HCT116 (cell line): ENCODE measurements at regions not wholly inside any gene's neighbourhood (a gene's known extent, or its start where the extent isn't known, plus 50 kb on each side); places are given as distances from the start of the nearest gene placed in this dataset.

ENCODE experiments used
- ATAC-seq: fragments of 200-7000 bp; cut with Tn5 transposase; 2 replicates; pipeline ENCODE4 v1.9.1; 2020; ENCODE audit warnings: mild to moderate bottlenecking, moderate library complexity
- BruUV-seq: library from RNA; stranded (reverse); fragments of 400-500 nt; replicated peaks from 2 replicates; lab custom pipeline; 2021; lab: Mats Ljungman, UMichigan
- CTCF ChIA-PET: fragments of 300-600 bp; sonication (Branson Sonifier 250); formaldehyde crosslinking; loops from one replicate; lab custom pipeline; 2021; ENCODE audit warnings: antibody characterized with exemption; lab: Charles Lee
- POLR2A ChIA-PET: fragments of 300-600, 350-600 bp; sonication (Branson Sonifier 250); formaldehyde crosslinking; loops from one replicate; lab custom pipeline; 2021; ENCODE audit warnings: antibody characterized with exemption; lab: Charles Lee
- RAD21 ChIA-PET, 2 experiments: fragments of 300-600 bp; sonication (Branson Sonifier 250); formaldehyde crosslinking; loops; one replicate each; lab custom pipeline; 2023; ENCODE audit warnings: low total read pairs in 2 of 2; ENCODE audit not compliant: uncharacterized antibody in 2 of 2, unreplicated experiment in 2 of 2, low non-redundant PET in 1 of 2; lab: Charles Lee
- DNase-seq: peaks from one replicate; pipeline ENCODE4 v3.0.0-alpha.2; 2010; ENCODE audit warnings: low read depth, low spot score
- H2AFZ ChIP-seq: fragments of 200-600 bp; shearing (Covaris generic), sonication (generic); 2 replicates; pipeline ENCODE4 v1.6.1; 2017; ENCODE audit warnings: low read depth, mixed run types, mixed read lengths, antibody characterized with exemption, low read length; ENCODE audit not compliant: poor library complexity, severe bottlenecking
- H3K27ac ChIP-seq: 2 replicates; pipeline ENCODE4 v1.5.1; 2012; ENCODE audit warnings: low read depth, low read length
- H3K27me3 ChIP-seq: fragments of 200-600 bp; sonication (generic); 2 replicates; pipeline ENCODE4 v1.6.1; 2016; ENCODE audit warnings: mixed run types, low read length, mixed read lengths; ENCODE audit not compliant: insufficient read depth
- H3K36me3 ChIP-seq, 2 experiments: fragments of 200-500 bp in 1 of 2; fragments of 200-600 bp in 1 of 2; sonication (Bioruptor generic) in 1 of 2; sonication (generic) in 1 of 2; 2 replicates each; pipeline versions ENCODE4 v1.5.1 to v1.6.1; 2014 to 2016; ENCODE audit warnings: low read length in 2 of 2, inconsistent platforms in 1 of 2, mixed read lengths in 1 of 2, mixed run types in 1 of 2; ENCODE audit not compliant: insufficient read depth in 2 of 2, control insufficient read depth in 1 of 2
- H3K4me1 ChIP-seq, 2 experiments: fragments of 200-600 bp in 1 of 2; sonication (generic) in 1 of 2; 2 replicates each; pipeline versions ENCODE4 v1.5.1 to v1.6.1; 2012 to 2017; ENCODE audit warnings: low read length in 2 of 2, inconsistent platforms in 1 of 2, mild to moderate bottlenecking in 1 of 2, mixed read lengths in 1 of 2, mixed run types in 1 of 2, moderate library complexity in 1 of 2; ENCODE audit not compliant: insufficient read depth in 2 of 2, control insufficient read depth in 1 of 2
- H3K4me2 ChIP-seq: fragments of 200-600 bp; sonication (generic); 2 replicates; pipeline ENCODE4 v1.6.1; 2017; ENCODE audit warnings: mixed run types, low read length, mixed read lengths
- H3K4me3 ChIP-seq, 2 experiments: fragments of 200-600 bp in 1 of 2; sonication (generic) in 1 of 2; replicated peaks in 1 of 2; 2 replicates each; pipeline ENCODE4 v1.5.1; 2011 to 2016; ENCODE audit warnings: low read length in 2 of 2, control low read depth in 1 of 2, low read depth in 1 of 2, mild to moderate bottlenecking in 1 of 2, mixed read lengths in 1 of 2, mixed run types in 1 of 2
- H3K79me2 ChIP-seq: fragments of 200-600 bp; sonication (generic); 2 replicates; pipeline ENCODE4 v1.6.1; 2017; ENCODE audit warnings: mild to moderate bottlenecking, mixed run types, low read length, moderate library complexity, mixed read lengths; ENCODE audit not compliant: insufficient read depth
- H3K9ac ChIP-seq: fragments of 200-600 bp; sonication (generic); 2 replicates; pipeline ENCODE4 v1.6.1; 2016; ENCODE audit warnings: low read length, mixed read lengths
- H3K9me2 ChIP-seq: fragments of 200-600 bp; sonication (generic), shearing (Covaris generic); 2 replicates; pipeline ENCODE4 v1.6.1; 2017; ENCODE audit warnings: mixed run types, mild to moderate bottlenecking, moderate library complexity; ENCODE audit not compliant: insufficient read depth
- H3K9me3 ChIP-seq, 2 experiments: fragments of 200-500 bp in 1 of 2; fragments of 200-600 bp in 1 of 2; sonication (Bioruptor generic) in 1 of 2; sonication (generic) in 1 of 2; 2 replicates each; pipeline ENCODE4 v1.6.1; 2014 to 2017; ENCODE audit warnings: low read length in 2 of 2, mixed read lengths in 2 of 2, inconsistent platforms in 1 of 2, low read depth in 1 of 2, mild to moderate bottlenecking in 1 of 2, mixed run types in 1 of 2, moderate library complexity in 1 of 2; ENCODE audit not compliant: control insufficient read depth in 1 of 2, insufficient read depth in 1 of 2
- H4K20me1 ChIP-seq: fragments of 200-600 bp; sonication (generic), shearing (Covaris generic); 2 replicates; pipeline ENCODE4 v1.6.1; 2017; ENCODE audit warnings: mixed run types, mild to moderate bottlenecking, moderate library complexity; ENCODE audit not compliant: insufficient read depth
- ATF3 ChIP-seq: IDR thresholded peaks from 2 replicates; pipeline ENCODE4 v1.6.1; 2012
- CBX3 ChIP-seq: IDR thresholded peaks from 2 replicates; pipeline ENCODE4 v1.6.1; 2012; ENCODE audit warnings: low read depth
- EGR1 ChIP-seq: IDR thresholded peaks from 2 replicates; pipeline ENCODE4 v1.6.1; 2012; ENCODE audit warnings: low read depth
- ELF1 ChIP-seq: IDR thresholded peaks from 2 replicates; pipeline ENCODE4 v1.6.1; 2012; ENCODE audit warnings: low read depth, borderline replicate concordance
- EZH2 ChIP-seq: fragments of 200-600 bp; sonication (generic); IDR thresholded peaks from 2 replicates; pipeline ENCODE4 v1.6.1; 2017; ENCODE audit warnings: antibody characterized with exemption, mixed run types
- EZH2phosphoT487 ChIP-seq: fragments of 200-600 bp; IDR thresholded peaks from 2 replicates; pipeline ENCODE4 v1.6.1; 2018; ENCODE audit warnings: antibody characterized with exemption, borderline replicate concordance
- MAX ChIP-seq: IDR thresholded peaks from 2 replicates; pipeline ENCODE4 v1.6.1; 2012
- POLR2A ChIP-seq: IDR thresholded peaks from 2 replicates; pipeline ENCODE4 v1.7.0; 2011; ENCODE audit warnings: borderline replicate concordance; ENCODE audit not compliant: insufficient read depth, insufficient read length; ENCODE audit errors: extremely low read depth
- REST ChIP-seq: IDR thresholded peaks from 2 replicates; pipeline ENCODE4 v1.6.1; 2012; ENCODE audit warnings: low read depth
- SP1 ChIP-seq: IDR thresholded peaks from 2 replicates; pipeline ENCODE4 v1.6.1; 2012; ENCODE audit warnings: low read depth
- TCF7L2 ChIP-seq: IDR thresholded peaks from 2 replicates; pipeline ENCODE4 v1.7.0; 2011; ENCODE audit warnings: borderline replicate concordance, inconsistent platforms; ENCODE audit not compliant: insufficient read depth, insufficient read length; ENCODE audit errors: extremely low read depth
- ZFX ChIP-seq: fragments of 450-650 bp; IDR thresholded peaks from 2 replicates; pipeline ENCODE4 v1.6.1; 2017
- ZNF274 ChIP-seq: fragments of 200-500 bp; sonication (Bioruptor generic); IDR thresholded peaks from 2 replicates; pipeline ENCODE4 v1.6.1; 2014; ENCODE audit warnings: mild to moderate bottlenecking, low read depth, low read length, inconsistent platforms
- intact Hi-C: fragments of 100-400 bp; cut with micrococcal nuclease; formaldehyde crosslinking; loops from 2 replicates; pipeline ENCODE4 v1.10.0; 2022

GRCh38 chr1:31510304-31510703 lies 66.0 kb upstream of the TINAGL1 start:
- POLR2A ChIA-PET = interaction anchor here (1.3 kb wide), 1 partner anchor 9 kb away, joined by 4 read pairs; no protein-coding TSS in a partner anchor
- H3K79me2 ChIP-seq = no peaks in the 10 kb centered on the region
- intact Hi-C loops = no loop called here
- RAD21 ChIA-PET = no interaction called here
- no peak overlapping the region for H3K4me3 ChIP-seq
- H3K9me3 ChIP-seq = no peaks in the 10 kb centered on the region
- no peak for DNase-seq
- CTCF ChIA-PET = no interaction called here
- H3K4me2 ChIP-seq = no peak overlapping the region
- H3K27ac ChIP-seq = no peak overlapping the region
- no peaks in the 10 kb centered on the region for H3K36me3 ChIP-seq
- TF ChIP-seq ZNF274 = no peak
- TF ChIP-seq, all 23 proteins: peak for 0
- Histone ChIP-seq H4K20me1 (no peaks in the 10 kb centered on the region), H3K4me1 (peaks cover 0 to 8% of the 10 kb centered on the region in 2 experiments; a peak in 1 of 4 replicates), H3K27me3 (no peaks in the 10 kb centered on the region), H3K9me2 (no peaks in the 10 kb centered on the region), H3K9ac (no peak overlapping the region), H2AFZ (no peak overlapping the region)
- ATAC-seq = no peak
- no TSS peak for BruUV-seq

- POLR2A ChIA-PET = interaction anchor here (1.3 kb wide), 1 partner anchor 9 kb away, joined by 4 read pairs; no protein-coding TSS in a partner anchor
- H3K9me2 ChIP-seq = no peaks in the 10 kb centered on the region
- H3K9ac ChIP-seq = no peak overlapping the region
- no peaks in the 10 kb centered on the region for H3K27me3 ChIP-seq
- CTCF ChIA-PET = no interaction called here
- no peak for DNase-seq
- intact Hi-C loops = no loop called here
- H3K79me2 ChIP-seq = no peaks in the 10 kb centered on the region
- no peaks in the 10 kb centered on the region for H3K36me3 ChIP-seq
- RAD21 ChIA-PET = interaction anchor here in 1 of 2 experiments (0.5 kb wide), 1 partner anchor 325 kb away, joined by 4 read pairs; no protein-coding TSS in a partner anchor
- H3K4me1 ChIP-seq = peaks cover 0 to 8% of the 10 kb centered on the region in 2 experiments; a peak in 1 of 4 replicates
- no peak overlapping the region for H2AFZ ChIP-seq
- no peak for ATAC-seq
- no peak overlapping the region for H3K4me2 ChIP-seq
- no peak overlapping the region for H3K27ac ChIP-seq
- H4K20me1 ChIP-seq = no peaks in the 10 kb centered on the region
- H3K9me3 ChIP-seq = no peaks in the 10 kb centered on the region
- no TSS peak for BruUV-seq
- no peak overlapping the region for H3K4me3 ChIP-seq
- TF ChIP-seq EGR1 (no peak), CBX3 (no peak), POLR2A (no peak), ZFX (no peak), REST (no peak), ELF1 (no peak), TCF7L2 (no peak), EZH2 (no peak), MAX (no peak), SP1 (no peak), ATF3 (no peak), EZH2phosphoT487 (no peak)
These were observed 65.2 kb upstream of the TINAGL1 start for GRCh38 chr1:31510853-31511789.
